HG02642 (cell line): ENCODE measurements at regions not wholly inside any gene's neighbourhood (a gene's known extent, or its start where the extent isn't known, plus 50 kb on each side); places are given as distances from the start of the nearest gene placed in this dataset.
"Not testable (repeated sequence)": the region's sequence is repeated elsewhere in the genome, so short reads cannot be mapped to it uniquely, and the experiment has no call there.

Experiments used
- ATAC-seq: cut with Tn5 transposase; IDR thresholded peaks from one replicate; pipeline ENCODE4 v1.9.1; 2021; ENCODE audit warnings: mild to moderate bottlenecking; ENCODE audit not compliant: unreplicated experiment, poor library complexity

GRCh38 chr7:46776790-46777189 lies 805.1 kb downstream of the TNS3 start:
- ATAC-seq: no peak

GRCh38 chr7:46775776-46776175 lies 806.1 kb downstream of the TNS3 start:
- ATAC-seq: no peak

- ATAC-seq: no peak
Observed at GRCh38 chr7:46775020-46775419, 806.9 kb downstream of the TNS3 start.

DNA sequence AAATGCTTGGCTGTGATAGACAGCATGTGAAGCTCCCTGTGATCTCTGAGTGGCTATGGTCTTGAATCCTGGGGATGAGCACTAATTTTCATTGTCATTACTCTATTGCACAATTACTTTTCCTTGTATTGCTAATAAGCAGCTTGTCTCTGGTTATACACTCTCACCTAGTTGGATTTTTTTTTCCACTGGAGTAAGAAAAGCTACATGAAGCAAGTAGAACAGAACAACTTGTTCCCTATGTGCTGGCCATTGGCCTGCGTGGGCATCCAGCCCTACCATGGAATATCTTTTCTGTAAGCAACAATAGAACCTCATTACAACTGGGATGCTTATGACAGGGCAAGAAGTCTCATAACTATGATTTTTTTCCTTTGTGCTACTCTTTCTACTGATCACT lies 807.4 kb downstream of the TNS3 start:
- no peak for ATAC-seq

- no peak for ATAC-seq
Observed at GRCh38 chr7:46772776-46773175, 809.1 kb downstream of the TNS3 start.

GRCh38 chr7:46767071-46767470 lies 814.8 kb downstream of the TNS3 start:
- no peak for ATAC-seq

- ATAC-seq: no peak
Observed at GRCh38 chr7:46764100-46764936, 817.6 kb downstream of the TNS3 start.

DNA sequence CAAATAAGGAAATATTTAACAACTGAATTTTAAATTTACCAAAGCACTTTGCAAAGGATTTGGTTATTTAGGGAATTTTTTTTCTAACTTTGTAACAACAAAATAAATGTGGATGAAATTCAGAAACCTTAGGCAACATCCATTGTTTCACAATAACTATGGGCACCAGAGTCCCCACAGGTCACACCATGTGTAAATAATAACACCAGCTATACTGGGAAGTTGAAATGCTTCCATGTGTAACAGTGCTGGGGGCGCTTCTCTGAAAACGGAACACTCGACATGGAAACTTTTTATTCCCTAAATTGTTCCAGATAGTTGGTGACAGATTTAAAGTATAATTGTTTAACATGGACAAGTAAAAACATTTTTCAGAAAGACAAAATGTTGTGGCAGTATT lies 818.6 kb downstream of the TNS3 start:
- ATAC-seq: no peak

GRCh38 chr7:46759711-46760480 lies 822.0 kb downstream of the TNS3 start:
- ATAC-seq: no peak

- ATAC-seq: no peak
Observed at GRCh38 chr7:46756996-46757395, 824.9 kb downstream of the TNS3 start.

- no peak for ATAC-seq
Observed at GRCh38 chr7:46756256-46756655, 825.7 kb downstream of the TNS3 start.

- ATAC-seq: no peak
Observed at GRCh38 chr7:46755120-46756034, 826.5 kb downstream of the TNS3 start.

DNA sequence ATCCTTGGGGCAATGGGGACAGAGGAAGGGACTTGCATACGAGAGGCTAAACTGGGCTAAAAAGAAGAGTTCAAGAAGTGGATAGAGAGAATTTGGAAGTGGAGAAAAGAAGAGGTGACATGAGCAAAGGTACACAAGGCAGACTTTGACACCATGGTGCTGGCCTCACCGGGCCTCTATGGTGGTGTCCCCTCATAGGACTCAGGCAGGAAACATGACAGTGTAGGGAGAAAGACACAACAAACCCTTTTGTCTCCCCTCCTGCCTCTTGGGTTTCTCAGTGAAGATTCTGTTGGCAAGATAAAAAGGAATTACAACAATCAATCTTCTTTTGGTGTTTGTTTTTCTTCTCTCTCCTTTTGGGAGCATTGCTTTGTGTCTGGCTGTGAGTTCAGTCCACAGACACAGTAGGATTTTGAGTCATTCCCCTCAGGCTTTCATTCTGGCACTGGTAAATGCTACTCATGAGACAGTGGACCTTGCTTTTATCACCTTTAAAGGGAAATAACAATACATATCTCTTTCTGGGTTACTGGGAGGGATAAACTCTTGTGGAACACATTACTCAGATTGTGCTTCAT lies 827.7 kb downstream of the TNS3 start:
- ATAC-seq: no peak

DNA sequence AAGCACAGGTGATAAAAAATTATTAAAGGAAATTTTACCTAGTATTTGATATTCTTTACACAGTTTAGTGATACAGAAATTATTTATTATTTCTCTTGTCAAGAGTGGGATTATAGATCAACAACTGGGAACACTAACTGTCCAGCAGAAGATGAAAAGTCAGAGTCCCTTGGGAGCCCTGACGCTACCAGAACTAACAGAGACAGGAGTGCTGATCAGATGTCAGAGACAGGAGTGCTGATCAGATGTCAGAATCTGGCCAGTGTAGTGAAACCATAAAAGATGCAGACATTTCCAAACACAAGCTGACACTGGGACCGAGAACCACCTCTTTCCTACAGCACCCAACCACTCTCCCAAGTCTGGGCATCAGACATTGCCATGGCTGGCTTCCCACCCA lies 828.2 kb downstream of the TNS3 start:
- ATAC-seq: no peak

DNA sequence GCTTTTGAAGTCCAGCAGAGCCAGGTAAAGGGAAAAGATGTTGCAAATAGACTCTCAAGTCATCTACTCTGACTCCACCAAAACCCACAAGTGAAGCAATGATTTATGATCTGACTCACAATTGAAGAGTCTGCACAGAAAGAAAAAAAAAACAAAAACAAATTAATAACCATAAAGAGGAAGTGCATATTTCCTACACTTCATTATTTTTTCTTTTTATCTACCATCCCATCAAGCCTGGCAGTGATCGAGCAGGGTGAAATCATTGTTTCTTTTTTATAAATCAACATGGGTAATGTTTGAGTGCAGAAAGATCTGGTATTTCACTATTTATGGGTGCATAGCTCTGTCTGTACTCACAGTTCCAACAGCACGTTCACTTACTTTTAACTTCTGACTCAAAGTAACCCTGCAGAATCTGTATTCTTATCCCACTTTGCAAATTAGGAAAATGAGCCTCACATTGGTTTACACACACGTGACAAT lies 829.0 kb downstream of the TNS3 start:
- no peak for ATAC-seq

- not testable (repeated sequence) for ATAC-seq
Observed at GRCh38 chr7:46751927-46752723, 829.8 kb downstream of the TNS3 start.

DNA sequence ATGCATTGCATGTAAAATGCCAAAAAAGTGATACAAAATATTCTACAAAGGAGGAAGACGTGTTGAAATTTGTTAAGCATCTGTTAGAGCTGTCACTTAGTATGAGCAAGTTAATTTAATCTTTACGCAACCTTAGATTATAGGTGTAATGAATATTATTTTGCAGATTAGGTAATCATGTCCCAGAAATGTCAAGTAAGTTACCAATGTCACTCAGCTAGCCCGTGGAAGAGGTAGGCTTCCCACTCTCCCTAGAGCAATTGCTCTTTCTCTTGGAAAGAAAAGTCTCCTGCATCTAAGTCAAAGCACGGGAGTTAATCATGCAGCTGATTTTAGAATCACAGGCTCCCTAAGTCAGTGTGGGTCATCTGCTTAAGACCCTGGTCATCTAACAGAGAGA lies 830.4 kb upstream of the IGFBP3 start:
- ATAC-seq: no peak

GRCh38 chr7:46750321-46750865 lies 829.3 kb upstream of the IGFBP3 start:
- ATAC-seq: no peak
